ENCODE measurements at regions not wholly inside any gene's neighbourhood (a gene's known extent, or its start where the extent isn't known, plus 50 kb on each side); places are given as distances from the start of the nearest gene placed in this dataset.

GRCh38 chr7:33739286-33739685, 166.1 kb upstream of the BMPER start:
- Histone ChIP-seq H3K27ac (ENCODE audit: extremely low read depth, low read depth, low read length) (no peak overlapping the region), H2AFZ (ENCODE audit: low read depth, low read length) (no peak overlapping the region), H3K4me2 (ENCODE audit: insufficient read depth, low read length) (no peak overlapping the region), H3K9ac (ENCODE audit: insufficient read depth in 1 of 2, low read depth in 2 of 2, low read length in 2 of 2) (no peak overlapping the region), H3K36me3 (ENCODE audit: control insufficient read depth, insufficient read depth, low read length) (no peaks in the 10 kb centered on the region), H3K27me3 (ENCODE audit: control insufficient read depth in 2 of 2, insufficient read depth in 2 of 2, low read length in 2 of 2) (no peaks in the 10 kb centered on the region), H3K4me3 (no peak overlapping the region), H3K9me3 (replicated peaks; ENCODE audit: control insufficient read depth, insufficient read depth, low read depth, low read length) (no peaks in the 10 kb centered on the region), H3K9me1 (ENCODE audit: control insufficient read depth, insufficient read depth, low read length) (no peaks in the 10 kb centered on the region), H3K79me2 (ENCODE audit: control insufficient read depth, insufficient read depth, low read length) (no peaks in the 10 kb centered on the region), H4K20me1 (replicated peaks; ENCODE audit: control insufficient read depth, insufficient read depth, low read length) (no peaks in the 10 kb centered on the region; the same call in 1 of the 2 replicates), H3K4me1 (replicated peaks in 1 of 2; ENCODE audit: control insufficient read depth in 2 of 2, insufficient read depth in 2 of 2, low read length in 2 of 2) (no peaks in the 10 kb centered on the region)
- DNase-seq (ENCODE audit: extremely low read depth in 1 of 4, low spot score in 3 of 4) (no peak), FAIRE-seq (no peak), ATAC-seq (no peak)
- in situ Hi-C loops (cut with MboI): no loop called here
- WGBS (ENCODE audit: insufficient coverage, low coverage, missing lambda C conversion rate): 0% methylated on average over 4 of the region's 4 CpGs
- no TSS peak for BruUV-seq (replicated peaks)
- CTCF ChIA-PET (ENCODE audit: low intra/inter-chr PET ratio): no interaction called here
- POLR2A ChIA-PET: interaction anchor here (0.7 kb wide), 1 partner anchor 12 kb away, joined by 4 read pairs; no protein-coding TSS in a partner anchor
- TF ChIP-seq, protein P1, sequence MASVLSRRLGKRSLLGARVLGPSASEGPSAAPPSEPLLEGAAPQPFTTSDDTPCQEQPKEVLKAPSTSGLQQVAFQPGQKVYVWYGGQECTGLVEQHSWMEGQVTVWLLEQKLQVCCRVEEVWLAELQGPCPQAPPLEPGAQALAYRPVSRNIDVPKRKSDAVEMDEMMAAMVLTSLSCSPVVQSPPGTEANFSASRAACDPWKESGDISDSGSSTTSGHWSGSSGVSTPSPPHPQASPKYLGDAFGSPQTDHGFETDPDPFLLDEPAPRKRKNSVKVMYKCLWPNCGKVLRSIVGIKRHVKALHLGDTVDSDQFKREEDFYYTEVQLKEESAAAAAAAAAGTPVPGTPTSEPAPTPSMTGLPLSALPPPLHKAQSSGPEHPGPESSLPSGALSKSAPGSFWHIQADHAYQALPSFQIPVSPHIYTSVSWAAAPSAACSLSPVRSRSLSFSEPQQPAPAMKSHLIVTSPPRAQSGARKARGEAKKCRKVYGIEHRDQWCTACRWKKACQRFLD (CRISPR knock-in tag; IDR thresholded peaks at IDR 0.05): no peak
- intact Hi-C loops (cut with micrococcal nuclease): no loop called here

GRCh38 chr7:33742521-33742920, 162.8 kb upstream of the BMPER start:
- H2AFZ ChIP-seq (ENCODE audit: low read depth, low read length): no peak overlapping the region
- H3K27me3 ChIP-seq (ENCODE audit: control insufficient read depth in 2 of 2, insufficient read depth in 2 of 2, low read length in 2 of 2): no peaks in the 10 kb centered on the region
- in situ Hi-C loops (cut with MboI): no loop called here
- FAIRE-seq (no peak), DNase-seq (ENCODE audit: extremely low read depth in 1 of 4, low spot score in 3 of 4) (no peak), ATAC-seq (no peak)
- intact Hi-C loops (cut with micrococcal nuclease): loop anchor here (5.0 to 10.0 kb wide), 2 partner anchors 500 to 558 kb away; no protein-coding TSS in a partner anchor
- H3K9me3 ChIP-seq (replicated peaks; ENCODE audit: control insufficient read depth, insufficient read depth, low read depth, low read length): no peaks in the 10 kb centered on the region
- H3K9ac ChIP-seq (ENCODE audit: insufficient read depth in 1 of 2, low read depth in 2 of 2, low read length in 2 of 2): no peak overlapping the region
- no peak for TF ChIP-seq ZNF217 (CRISPR knock-in tag; IDR thresholded peaks at IDR 0.05)
- H3K27ac ChIP-seq (ENCODE audit: extremely low read depth, low read depth, low read length): no peak overlapping the region
- no TSS peak for BruUV-seq (replicated peaks)
- no peak overlapping the region for H3K4me2 ChIP-seq (ENCODE audit: insufficient read depth, low read length)
- no peaks in the 10 kb centered on the region for H3K36me3 ChIP-seq (ENCODE audit: control insufficient read depth, insufficient read depth, low read length)
- no peaks in the 10 kb centered on the region for H3K79me2 ChIP-seq (ENCODE audit: control insufficient read depth, insufficient read depth, low read length)
- no peaks in the 10 kb centered on the region for H3K4me1 ChIP-seq (replicated peaks in 1 of 2; ENCODE audit: control insufficient read depth in 2 of 2, insufficient read depth in 2 of 2, low read length in 2 of 2)
- POLR2A ChIA-PET: no interaction called here
- H4K20me1 ChIP-seq (replicated peaks; ENCODE audit: control insufficient read depth, insufficient read depth, low read length): no peaks in the 10 kb centered on the region
- no peaks in the 10 kb centered on the region for H3K9me1 ChIP-seq (ENCODE audit: control insufficient read depth, insufficient read depth, low read length)
- H3K4me3 ChIP-seq: no peak overlapping the region
- WGBS (ENCODE audit: insufficient coverage, low coverage, missing lambda C conversion rate): 0% methylated on average over 6 of the region's 6 CpGs
- CTCF ChIA-PET (ENCODE audit: low intra/inter-chr PET ratio): no interaction called here
